ENCODE measurements at regions not wholly inside any gene's neighbourhood (a gene's known extent, or its start where the extent isn't known, plus 50 kb on each side); places are given as distances from the start of the nearest gene placed in this dataset.

DNA sequence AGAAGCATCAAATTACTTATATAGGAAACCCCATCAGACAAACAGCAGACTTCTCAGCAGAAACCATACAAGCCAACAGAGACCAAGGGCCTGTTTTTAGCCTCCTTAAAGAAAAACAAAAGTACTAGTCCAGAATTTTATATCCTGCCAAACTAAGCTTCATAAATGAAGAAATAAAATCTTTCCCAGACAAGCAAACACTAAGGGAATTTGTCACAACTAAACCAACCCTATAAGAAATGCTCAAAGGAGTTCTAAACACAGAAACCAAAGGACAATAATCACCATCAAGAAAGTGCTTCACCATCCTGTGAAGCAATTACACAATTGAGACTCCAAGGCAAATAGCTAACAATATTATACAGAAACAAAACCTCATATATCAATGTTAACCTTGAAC, 238.6 kb downstream of the NKX6-1 start:
- TF ChIP-seq, protein P1, sequence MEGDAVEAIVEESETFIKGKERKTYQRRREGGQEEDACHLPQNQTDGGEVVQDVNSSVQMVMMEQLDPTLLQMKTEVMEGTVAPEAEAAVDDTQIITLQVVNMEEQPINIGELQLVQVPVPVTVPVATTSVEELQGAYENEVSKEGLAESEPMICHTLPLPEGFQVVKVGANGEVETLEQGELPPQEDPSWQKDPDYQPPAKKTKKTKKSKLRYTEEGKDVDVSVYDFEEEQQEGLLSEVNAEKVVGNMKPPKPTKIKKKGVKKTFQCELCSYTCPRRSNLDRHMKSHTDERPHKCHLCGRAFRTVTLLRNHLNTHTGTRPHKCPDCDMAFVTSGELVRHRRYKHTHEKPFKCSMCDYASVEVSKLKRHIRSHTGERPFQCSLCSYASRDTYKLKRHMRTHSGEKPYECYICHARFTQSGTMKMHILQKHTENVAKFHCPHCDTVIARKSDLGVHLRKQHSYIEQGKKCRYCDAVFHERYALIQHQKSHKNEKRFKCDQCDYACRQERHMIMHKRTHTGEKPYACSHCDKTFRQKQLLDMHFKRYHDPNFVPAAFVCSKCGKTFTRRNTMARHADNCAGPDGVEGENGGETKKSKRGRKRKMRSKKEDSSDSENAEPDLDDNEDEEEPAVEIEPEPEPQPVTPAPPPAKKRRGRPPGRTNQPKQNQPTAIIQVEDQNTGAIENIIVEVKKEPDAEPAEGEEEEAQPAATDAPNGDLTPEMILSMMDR (IDR thresholded peaks at IDR 0.05) = no peak
- no peak for TF ChIP-seq POLR2A (IDR thresholded peaks at IDR 0.05; ENCODE audit: low read depth)
- TF ChIP-seq POLR2AphosphoS5 (IDR thresholded peaks at IDR 0.05) = no peak
- no peak for TF ChIP-seq EP300 (IDR thresholded peaks at IDR 0.05)
